Right renal cortex interstitium (tissue), 3 donors: ENCODE measurements at regions not wholly inside any gene's neighbourhood (a gene's known extent, or its start where the extent isn't known, plus 50 kb on each side); places are given as distances from the start of the nearest gene placed in this dataset.
"Not testable (repeated sequence)": the region's sequence is repeated elsewhere in the genome, so short reads cannot be mapped to it uniquely, and the experiment has no call there.

Experiments
- DNase-seq, 3 donors: peaks; one replicate each; pipeline ENCODE4 v3.0.0-alpha.2; 2013; ENCODE audit warnings: low read depth in 3 of 3, low spot score in 2 of 3

GRCh38 chr2:209141818-209142217 is 282.0 kb upstream of the MAP2 start:
- no peak for DNase-seq

GRCh38 chr2:209145220-209145691 is 278.6 kb upstream of the MAP2 start:
- not testable (repeated sequence) for DNase-seq

DNA sequence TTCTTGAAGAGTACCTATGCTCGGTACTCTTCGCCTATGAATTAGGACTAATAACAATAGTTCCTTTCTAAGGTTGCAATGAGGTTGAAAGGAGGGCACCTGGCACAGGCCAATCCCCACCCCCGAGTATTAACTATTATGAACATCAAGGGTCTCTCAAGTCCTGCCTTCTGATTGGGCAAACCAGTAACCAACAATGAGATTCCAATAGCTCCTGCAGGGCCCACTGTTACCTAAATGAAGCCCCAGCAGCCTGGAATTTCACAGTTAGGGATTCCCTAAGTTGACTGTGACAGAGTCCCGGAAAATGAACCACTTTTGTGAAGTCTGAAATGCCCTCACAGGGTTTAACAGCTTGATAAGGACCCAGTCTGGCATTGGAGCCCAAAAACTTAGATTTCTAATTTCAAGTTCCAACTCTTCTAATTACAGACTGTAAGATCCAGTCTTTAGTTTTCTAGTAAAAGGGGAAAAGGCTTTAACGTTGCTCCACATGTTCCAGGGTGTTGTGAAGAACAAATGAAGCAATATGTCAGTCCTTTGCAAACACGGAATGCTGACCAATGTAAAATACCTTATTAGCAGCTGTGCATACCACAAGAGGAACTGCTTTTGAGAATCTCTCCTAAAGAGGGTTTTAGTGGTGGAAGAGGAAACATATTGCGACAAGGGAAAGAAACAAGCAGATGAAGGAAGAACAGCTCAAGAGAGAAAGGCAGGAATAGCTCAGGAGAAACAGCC is 277.7 kb upstream of the MAP2 start:
- DNase-seq: no peak

- no peak for DNase-seq
These were observed 277.0 kb upstream of the MAP2 start for GRCh38 chr2:209146682-209147320.

GRCh38 chr2:209147981-209148380 is 275.9 kb upstream of the MAP2 start:
- no peak for DNase-seq

GRCh38 chr2:209160800-209161588 is 262.9 kb upstream of the MAP2 start:
- no peak for DNase-seq

DNA sequence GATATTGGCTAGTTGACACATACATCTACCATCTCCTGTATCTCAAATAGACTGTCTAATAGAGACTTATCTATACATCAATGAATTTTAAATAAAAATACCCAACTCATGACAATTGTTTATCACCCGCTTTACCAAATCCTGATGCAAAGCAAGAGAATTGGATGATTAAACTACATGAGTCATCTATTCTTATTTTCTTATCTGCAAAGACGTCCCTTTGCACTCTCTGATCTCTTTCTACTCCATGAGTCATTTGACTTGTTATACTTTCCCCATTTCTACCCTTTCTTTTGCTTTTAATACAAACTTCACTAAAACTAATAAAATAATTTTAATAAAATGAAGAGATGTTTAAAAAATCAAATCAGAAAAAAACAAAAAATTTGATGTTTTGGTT is 261.7 kb upstream of the MAP2 start:
- DNase-seq: no peak

DNA sequence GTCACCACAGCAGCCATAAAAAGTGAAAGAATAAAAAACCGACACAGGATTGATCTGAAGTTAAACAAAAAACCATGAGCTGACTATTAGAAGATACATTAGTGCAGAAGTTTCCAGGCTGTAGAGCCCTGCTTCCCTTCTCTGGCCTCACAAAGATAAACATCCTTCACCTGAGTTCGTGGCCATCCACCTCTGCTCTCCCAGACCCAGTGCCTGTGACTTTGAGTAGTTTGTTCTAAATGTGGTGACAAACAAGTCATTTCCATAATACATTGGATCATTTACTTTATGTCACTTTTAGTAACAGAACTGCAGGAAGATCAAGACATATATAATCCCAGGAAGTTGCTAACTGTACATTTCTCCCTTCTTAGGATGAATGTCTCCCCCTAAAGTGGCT is 241.9 kb upstream of the MAP2 start:
- DNase-seq: no peak

DNA sequence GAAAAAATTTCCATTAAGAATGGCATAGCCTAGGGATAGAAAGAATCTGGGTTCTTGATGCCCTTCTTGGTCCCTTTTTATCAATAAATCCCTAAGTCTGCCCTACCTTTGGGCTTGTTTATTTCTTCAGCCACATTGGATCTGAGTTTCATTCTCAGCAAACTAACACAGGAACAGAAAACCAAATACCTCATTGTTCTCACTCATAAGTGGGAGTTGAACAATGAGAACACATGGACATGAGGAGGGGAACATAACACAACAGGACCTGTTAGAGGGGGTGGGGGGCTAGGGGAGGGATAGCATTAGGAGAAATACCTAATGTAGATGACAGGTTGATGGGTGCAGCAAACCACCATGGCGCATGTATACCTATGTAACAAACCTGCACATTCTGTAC is 237.0 kb upstream of the MAP2 start:
- DNase-seq: not testable (repeated sequence)

- DNase-seq: no peak
These were observed 234.0 kb upstream of the MAP2 start for GRCh38 chr2:209189893-209190292.

- DNase-seq: no peak
These were observed 232.7 kb upstream of the MAP2 start for GRCh38 chr2:209191139-209191538.

DNA sequence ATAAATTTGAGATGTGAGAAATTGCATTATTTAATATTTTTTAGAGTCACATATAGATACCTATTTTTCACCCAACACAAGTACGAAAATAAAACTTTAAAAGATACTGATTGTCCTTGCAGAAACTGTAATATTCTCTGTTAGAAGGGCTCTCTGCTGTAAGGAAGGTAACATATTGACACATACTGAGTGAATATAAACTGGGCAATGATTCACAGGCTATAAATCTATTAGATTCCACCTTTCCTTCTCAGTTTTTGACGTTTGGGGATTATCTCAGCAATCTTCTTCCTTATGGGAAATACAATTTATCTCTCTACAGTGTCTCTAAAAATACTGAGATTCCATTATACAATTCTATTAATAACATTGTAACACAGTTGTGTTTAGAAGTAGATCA is 229.1 kb upstream of the MAP2 start:
- no peak for DNase-seq

DNA sequence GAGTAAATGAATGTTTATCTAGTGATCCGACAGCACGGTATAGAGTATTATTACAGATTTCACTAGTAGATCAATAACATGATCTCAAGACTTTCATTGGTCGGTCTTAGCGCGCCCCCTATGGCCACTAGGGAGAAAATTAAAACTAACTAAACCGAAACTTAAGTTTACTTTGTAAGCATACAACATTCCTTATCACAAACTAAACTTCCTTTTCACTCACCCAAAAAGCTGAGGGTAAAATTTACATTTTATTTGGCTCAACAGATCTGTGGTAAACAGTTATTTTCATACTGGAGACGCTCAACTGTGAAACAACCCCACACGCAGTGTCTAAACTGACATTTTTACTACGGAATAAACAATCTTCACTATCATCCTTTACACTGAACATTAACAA is 215.6 kb upstream of the MAP2 start:
- DNase-seq: peak in 1 of 3 donors; percentile 7

GRCh38 chr2:209209943-209210342 is 213.9 kb upstream of the MAP2 start:
- DNase-seq: no peak

- DNase-seq: no peak
These were observed 193.3 kb upstream of the MAP2 start for GRCh38 chr2:209230560-209230959.

DNA sequence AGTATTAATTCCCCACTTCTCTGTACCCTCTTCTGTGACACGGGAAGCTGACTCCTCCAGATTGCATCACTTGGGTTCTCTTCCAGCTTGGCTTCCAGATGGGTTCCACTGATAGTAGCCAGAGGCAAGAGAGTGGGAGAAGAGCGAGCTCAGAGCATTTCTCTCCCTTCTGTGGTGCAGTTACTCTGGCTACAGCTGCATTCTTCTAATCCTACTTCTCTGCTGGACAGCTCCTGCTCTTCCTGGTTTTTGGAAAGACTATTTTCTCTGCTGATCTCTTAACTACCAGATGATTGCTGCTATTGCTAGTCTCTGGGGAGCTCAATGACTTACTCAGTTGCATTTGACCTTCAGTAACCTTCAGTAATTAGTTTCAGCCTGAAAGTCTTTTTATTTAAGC is 187.5 kb upstream of the MAP2 start:
- no peak for DNase-seq

- DNase-seq: no peak
These were observed 184.9 kb upstream of the MAP2 start for GRCh38 chr2:209238765-209239584.

DNA sequence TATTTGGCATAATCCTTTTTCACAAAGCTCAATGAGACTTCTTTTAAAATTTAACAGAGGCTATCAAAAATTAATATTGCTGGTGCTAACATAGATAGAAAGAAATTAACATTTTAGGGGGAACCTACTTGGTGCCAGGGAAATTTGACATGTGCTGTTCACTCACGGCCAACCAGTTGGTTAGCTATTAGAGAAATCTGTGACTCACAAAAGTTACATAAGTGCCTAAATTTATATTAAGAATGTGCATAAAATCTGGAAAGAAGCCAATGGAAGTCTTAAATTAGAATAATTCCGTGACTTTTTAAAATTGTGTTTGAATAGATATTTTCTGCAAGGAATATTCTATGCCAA is 184.3 kb upstream of the MAP2 start:
- DNase-seq: no peak

DNA sequence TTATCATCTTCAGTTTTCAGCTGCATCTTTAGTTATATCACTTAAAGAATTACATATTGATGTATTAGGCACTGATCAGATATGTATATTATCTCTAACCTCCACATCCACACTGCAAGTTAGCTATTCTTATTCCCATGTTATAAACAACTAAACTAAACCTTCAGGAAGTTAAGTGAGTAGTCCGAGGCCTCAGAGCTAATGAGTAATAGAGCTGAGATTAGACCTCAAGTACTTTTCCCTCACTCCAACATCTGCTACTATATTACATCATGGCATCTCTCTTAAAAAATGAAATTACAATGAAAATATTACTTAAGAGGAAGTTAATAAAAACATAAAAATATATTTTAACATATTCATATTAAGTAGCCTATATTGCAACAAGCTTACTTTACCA is 183.6 kb upstream of the MAP2 start:
- no peak for DNase-seq

- no peak for DNase-seq
These were observed 170.3 kb upstream of the MAP2 start for GRCh38 chr2:209253544-209253943.

GRCh38 chr2:209259767-209260166 is 164.1 kb upstream of the MAP2 start:
- DNase-seq: no peak
